ENCODE measurements at regions not wholly inside any gene's neighbourhood (a gene's known extent, or its start where the extent isn't known, plus 50 kb on each side); places are given as distances from the start of the nearest gene placed in this dataset.

GRCh38 chr7:46034056-46034768 is 113.1 kb upstream of the IGFBP3 start:
- ChIA-PET POLR2A (ENCODE audit: unreplicated experiment) (no interaction called here), CTCF (no interaction called here)
- Histone ChIP-seq H3K79me1 (ENCODE audit: low read depth in 1 of 2, low read length in 2 of 2) (no peaks in the 10 kb centered on the region), H3K9me1 (ENCODE audit: insufficient read depth, low read length) (peaks cover 6% of the 10 kb centered on the region), H2BK20ac (ENCODE audit: low read depth, low read length) (no peak overlapping the region; the same call in 1 of the 2 replicates), H3K27ac (ENCODE audit: insufficient read depth, low read length) (no peak overlapping the region), H4K8ac (ENCODE audit: low read depth in 2 of 2, low read length in 2 of 2) (no peak overlapping the region; a peak in 1 of 4 replicates), H3K4me1 (ENCODE audit: control insufficient read depth, insufficient read depth, low read length) (peaks cover 12% of the 10 kb centered on the region), H3K56ac (ENCODE audit: extremely low read depth, insufficient read depth, low read length) (no peak overlapping the region), H2BK120ac (ENCODE audit: low read depth, low read length) (no peak overlapping the region), H3K4ac (ENCODE audit: low read depth, low read length) (no peak overlapping the region), H3K4me3 (ENCODE audit: insufficient read depth, low read depth, low read length) (no peak overlapping the region), H2AK5ac (ENCODE audit: low read depth, low read length) (no peak overlapping the region), H2AK9ac (replicated peaks; ENCODE audit: low read depth, low read length, poor library complexity) (no peak overlapping the region), H3K18ac (ENCODE audit: low read depth, low read length) (peak overlapping the region; percentile 75; the same call in 1 of the 2 replicates), H3K14ac (replicated peaks; ENCODE audit: low read depth, low read length) (no peak overlapping the region; the same call in 1 of the 2 replicates), H3K4me2 (ENCODE audit: low read depth, low read length) (peak overlapping the region; percentile 46; the same call in 1 of the 2 replicates), H3K27me3 (ENCODE audit: control insufficient read depth, insufficient read depth, low read length) (no peaks in the 10 kb centered on the region), H4K5ac (ENCODE audit: low read depth, low read length) (peak overlapping the region; percentile 2; the same call in 1 of the 2 replicates), H4K91ac (ENCODE audit: insufficient read depth, low read depth, low read length) (no peak overlapping the region), H2BK5ac (ENCODE audit: low read depth, low read length, poor library complexity, severe bottlenecking) (peak overlapping the region; percentile 60), H2BK15ac (ENCODE audit: low read depth, low read length) (no peak overlapping the region), H3K36me3 (ENCODE audit: control insufficient read depth, insufficient read depth, low read length) (no peaks in the 10 kb centered on the region), H3K23ac (ENCODE audit: low read depth, low read length) (no peak overlapping the region), H3K9me3 (ENCODE audit: control insufficient read depth, insufficient read depth, low read length) (no peaks in the 10 kb centered on the region), H3K9ac (ENCODE audit: low read depth, low read length) (no peak overlapping the region), H4K20me1 (ENCODE audit: insufficient read depth, low read length) (no peaks in the 10 kb centered on the region), H2AFZ (replicated peaks; ENCODE audit: low read length, poor library complexity) (no peak overlapping the region)
- intact Hi-C loops (cut with micrococcal nuclease), result loop anchor here (10.0 kb wide), 1 partner anchor 109 kb away; the partner anchor contains the start of gene IGFBP3
- 0% methylated on average over 2 of the region's 5 CpGs; no CpG with 5 or more reads in 1 of the 2 experiments for WGBS, 2 experiments (ENCODE audit: extremely low coverage in 2 of 2, insufficient read length in 1 of 2)
- dilution Hi-C loops (cut with HindIII; ENCODE audit: low sequenced_read_pairs, unreplicated experiment), result no loop called here
- DNase-seq (peak; percentile 79), ATAC-seq (ENCODE audit: low read depth) (peak; percentile 90)
- in situ Hi-C loops (cut with MboI; ENCODE audit: low sequenced_read_pairs), result no loop called here
- BruUV-seq (replicated peaks), result no TSS peak
- TF ChIP-seq CTCF (conservative IDR thresholded peaks at IDR 0.05; ENCODE audit: low read depth, low read length) (no peak), MAZ (IDR thresholded peaks at IDR 0.05; ENCODE audit: borderline replicate concordance, low read depth, low read length) (no peak), CEBPB (IDR thresholded peaks at IDR 0.05; ENCODE audit: low read depth, low read length) (peak; percentile 64), MAFK (IDR thresholded peaks at IDR 0.05; ENCODE audit: low read depth, low read length) (no peak), CHD1 (IDR thresholded peaks at IDR 0.05; ENCODE audit: low read depth, low read length) (no peak), BHLHE40 (IDR thresholded peaks at IDR 0.05; ENCODE audit: low read depth, low read length) (no peak), NFE2L2 (IDR thresholded peaks at IDR 0.05; ENCODE audit: low read depth, low read length) (no peak), SMC3 (IDR thresholded peaks at IDR 0.05; ENCODE audit: low read depth, low read length) (no peak), RAD21 (IDR thresholded peaks at IDR 0.05; ENCODE audit: low read length) (no peak), FOS (IDR thresholded peaks at IDR 0.05; ENCODE audit: low read depth, low read length) (0 out of 2 replicates have a peak, but pooled peaks have one; percentile 3), POLR2A (IDR thresholded peaks at IDR 0.05; ENCODE audit: low read depth, low read length) (no peak)

Data from IMR-90 (cell line).